HEK293T (cell line): ENCODE measurements at regions not wholly inside any gene's neighbourhood (a gene's known extent, or its start where the extent isn't known, plus 50 kb on each side); places are given as distances from the start of the nearest gene placed in this dataset.

Experiments
- ARNT ChIP-seq: fragments of 450-650 bp; IDR thresholded peaks from 2 replicates; pipeline ENCODE4 v1.6.1; 2017; ENCODE audit warnings: mild to moderate bottlenecking
- CTBP1 ChIP-seq: fragments of 450-650 bp; IDR thresholded peaks from 2 replicates; pipeline ENCODE4 v1.6.1; 2016; ENCODE audit warnings: borderline replicate concordance

GRCh38 chr7:110407706-110408105 lies 683.2 kb upstream of the LRRN3 start:
- TF ChIP-seq ARNT (no peak), CTBP1 (no peak)
